ENCODE measurements at regions not wholly inside any gene's neighbourhood (a gene's known extent, or its start where the extent isn't known, plus 50 kb on each side); places are given as distances from the start of the nearest gene placed in this dataset.
"Not testable (repeated sequence)": the region's sequence is repeated elsewhere in the genome, so short reads cannot be mapped to it uniquely, and the experiment has no call there.

DNA sequence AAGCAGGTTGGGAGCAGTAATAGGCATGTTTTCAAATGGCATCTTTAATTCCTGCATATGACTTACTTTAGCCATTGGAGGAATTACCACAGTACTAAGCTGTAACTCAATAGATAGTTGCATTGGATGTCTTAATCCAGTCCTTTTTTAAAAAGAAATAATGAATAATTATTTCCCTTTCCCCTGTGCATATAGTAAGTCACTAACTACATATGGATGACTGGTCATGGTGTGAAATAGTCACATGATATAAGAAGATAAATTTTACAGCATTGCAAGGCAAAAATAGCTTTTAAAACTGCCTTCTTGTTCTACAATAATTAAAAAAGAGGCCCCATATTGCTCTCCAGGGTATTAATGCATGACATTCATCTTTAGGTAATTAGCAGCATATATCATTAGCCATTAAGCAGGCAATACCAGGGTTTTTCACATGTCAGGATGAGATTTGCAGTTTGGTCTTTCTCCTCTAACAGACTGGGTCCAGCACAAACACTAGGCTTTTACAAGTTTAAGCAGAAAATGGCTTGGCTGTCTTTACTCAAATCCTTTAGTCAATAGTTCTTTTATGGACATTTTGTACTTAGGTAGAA, 606.4 kb upstream of the RORB start:
- DNase-seq = no peak

DNA sequence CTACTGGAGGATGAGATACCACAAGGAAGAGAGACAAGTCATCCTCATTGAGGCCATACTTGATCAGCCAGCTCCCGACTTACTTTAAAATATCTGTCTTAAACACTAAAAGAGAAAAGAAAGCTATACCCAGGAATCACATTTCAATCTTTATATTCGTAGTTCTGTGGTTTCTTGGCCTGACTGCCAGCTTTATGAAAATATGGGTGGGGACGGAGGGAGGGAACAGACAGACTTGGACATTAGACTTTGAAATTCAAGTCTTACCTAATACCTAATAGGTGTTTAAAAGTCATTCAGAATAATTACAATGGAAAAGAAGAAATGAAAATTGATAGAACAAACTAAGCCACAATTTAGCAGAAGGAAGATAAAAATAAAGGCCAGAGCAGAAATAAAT, 604.8 kb upstream of the RORB start:
- no peak for DNase-seq

DNA sequence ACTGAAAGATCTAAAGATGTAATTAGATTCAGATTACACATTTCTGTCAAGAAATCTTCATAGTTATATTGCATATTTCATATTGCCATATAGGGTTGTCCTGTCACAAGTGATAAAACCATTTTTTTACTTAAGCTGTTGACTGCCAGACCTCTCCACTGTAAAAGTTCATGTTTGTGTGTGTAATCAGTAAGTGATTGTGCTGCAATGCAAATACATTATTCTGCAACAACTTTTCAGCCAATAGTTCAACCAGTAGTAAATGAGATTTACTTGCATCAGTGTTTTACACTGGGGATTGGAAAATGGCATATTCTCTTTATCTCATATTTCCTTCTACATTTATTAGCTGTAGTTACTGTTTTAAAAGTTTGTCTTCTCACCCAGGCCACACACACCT, 603.9 kb upstream of the RORB start:
- no peak for DNase-seq

DNA sequence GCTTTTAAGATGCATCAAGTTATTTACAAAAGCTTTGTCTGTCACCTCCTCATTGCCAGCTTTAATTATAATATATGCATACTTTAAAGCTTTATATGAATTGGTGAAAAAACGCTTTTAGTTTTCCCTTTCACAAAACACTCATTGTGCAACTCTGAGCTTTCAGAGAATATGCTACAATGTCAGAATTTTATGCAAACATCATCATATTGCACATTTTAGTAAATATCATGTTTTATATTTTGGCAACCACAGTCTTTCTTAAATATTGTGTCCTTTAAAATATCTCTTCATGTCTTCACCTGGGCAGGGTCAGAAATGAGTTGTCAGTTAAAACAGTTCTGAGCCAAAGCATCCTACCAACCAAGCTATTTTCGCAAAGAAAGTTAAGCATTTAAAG, 601.1 kb upstream of the RORB start:
- no peak for DNase-seq

DNA sequence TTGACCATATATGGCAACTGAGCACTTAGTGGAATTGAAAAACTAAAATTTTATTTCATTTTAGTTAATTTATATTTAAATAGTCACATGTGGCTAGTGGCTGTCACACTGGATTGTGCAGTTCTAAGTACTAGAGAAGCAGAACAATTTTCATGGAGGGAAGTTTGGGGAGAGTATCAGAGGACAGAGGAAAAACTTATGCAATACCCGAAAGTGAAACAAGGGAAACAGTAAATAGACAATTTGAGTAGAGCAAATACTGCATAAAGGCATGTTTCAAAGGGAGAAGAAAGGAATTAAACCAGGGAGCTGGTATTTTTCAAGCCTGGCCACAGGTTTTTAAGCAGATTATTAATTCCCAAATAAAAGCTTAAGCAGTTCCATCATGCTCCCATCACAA, 590.5 kb upstream of the RORB start:
- DNase-seq = no peak

DNA sequence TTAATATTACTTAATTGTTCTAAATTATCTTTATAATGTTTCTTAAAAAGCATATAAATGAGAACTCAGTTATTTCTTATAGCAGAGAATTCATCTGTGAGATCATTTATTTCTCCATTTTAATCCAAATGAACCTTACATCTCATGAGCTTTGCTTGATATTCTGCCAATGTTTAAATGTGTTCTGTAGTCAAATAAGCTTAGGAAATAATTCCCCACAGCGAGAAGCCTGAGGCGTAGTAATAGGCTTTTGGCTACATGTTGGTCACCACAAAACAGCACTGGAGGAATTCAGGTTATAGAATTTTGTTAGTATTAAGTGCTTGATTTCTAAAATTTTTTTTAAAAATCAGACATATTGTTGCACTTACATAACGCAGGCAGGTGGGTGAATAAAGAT, 585.3 kb upstream of the RORB start:
- no peak for DNase-seq

DNA sequence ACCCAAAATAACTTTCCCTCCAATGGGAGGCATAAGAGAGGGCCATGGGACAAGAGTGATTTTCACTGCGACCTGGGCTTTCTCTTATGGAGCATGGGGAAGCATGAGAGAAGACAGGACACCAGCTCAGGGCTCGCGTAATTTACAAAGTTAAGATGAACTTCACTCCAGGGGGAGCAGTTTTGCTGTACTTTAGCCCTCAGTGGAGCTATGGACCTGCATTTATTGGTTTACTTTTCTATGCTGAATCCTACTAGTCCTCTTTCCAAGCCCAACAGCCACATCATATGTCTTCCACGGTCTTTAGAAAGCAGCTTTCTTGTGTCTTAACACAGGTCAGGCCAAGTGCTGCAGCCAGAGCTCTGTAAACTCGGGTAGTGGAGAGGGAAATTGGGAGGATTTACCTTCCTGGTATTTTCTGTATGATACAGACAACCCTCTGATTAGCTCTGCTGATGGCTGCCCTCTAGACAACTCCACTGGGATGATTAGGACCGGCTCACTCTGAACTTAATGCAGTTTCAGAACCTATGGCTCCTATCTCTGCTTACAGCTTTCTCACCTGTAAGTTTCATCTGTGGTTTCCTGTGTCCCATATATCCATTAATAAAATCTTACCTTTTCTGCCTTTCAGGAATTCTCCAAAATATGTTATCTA, 581.0 kb upstream of the RORB start:
- no peak for DNase-seq

DNA sequence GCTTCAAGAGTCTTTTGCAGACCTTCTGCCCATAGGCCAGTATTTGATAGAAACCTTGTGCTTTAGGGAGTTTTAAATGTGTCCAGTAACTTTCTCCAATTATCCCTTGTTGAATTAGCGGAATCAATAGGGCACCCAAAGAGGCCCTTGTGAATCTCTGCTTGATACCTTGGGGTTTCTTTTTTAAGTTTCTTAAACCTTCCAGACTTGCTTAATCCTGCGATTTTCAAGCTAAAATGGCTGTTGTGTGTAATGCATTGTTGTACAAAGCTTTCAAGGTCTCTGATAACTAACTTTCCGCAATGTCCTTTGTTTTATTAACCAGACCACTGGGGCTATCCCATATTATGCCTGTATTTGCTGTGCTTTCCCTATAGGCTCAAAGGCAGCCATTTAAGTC, 577.4 kb upstream of the RORB start:
- no peak for DNase-seq

DNA sequence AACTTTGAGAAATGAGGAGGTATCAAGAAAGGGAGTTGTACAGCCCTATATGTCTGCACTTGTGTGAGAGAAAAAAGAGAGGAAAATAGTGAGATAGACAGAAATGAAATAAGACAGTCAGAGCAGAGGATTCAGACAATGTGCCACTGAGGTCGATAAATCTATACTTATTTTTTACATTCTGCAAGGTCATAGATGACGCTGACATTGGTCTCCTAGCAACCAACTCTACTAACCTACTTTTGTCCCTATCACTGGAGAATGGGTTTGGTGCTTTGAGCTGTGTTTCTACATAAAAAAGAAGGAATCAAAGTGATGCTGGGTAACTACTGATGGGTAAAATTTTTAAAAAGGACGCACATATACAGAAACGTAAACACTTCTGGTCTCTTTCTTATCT, 573.3 kb upstream of the RORB start:
- DNase-seq = no peak

DNA sequence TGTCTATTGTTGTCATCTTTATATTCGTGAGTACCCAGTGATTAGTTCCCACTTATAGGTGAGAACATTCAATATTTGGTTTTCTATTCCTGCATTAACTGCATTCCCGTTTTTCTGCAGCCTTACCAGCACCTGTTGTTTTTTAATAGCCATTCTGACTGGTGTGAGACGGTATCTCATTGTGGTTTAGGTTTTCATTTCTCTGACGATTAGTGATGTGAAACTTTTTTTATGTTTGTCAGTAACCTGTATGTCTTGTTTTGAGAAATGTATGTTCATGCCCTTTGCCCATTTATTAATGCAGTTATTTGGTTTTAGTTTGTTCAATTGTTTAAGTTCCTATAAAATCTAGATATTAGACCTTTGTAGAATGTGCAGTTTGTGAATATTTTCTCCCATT, 546.0 kb upstream of the RORB start:
- DNase-seq = no peak

DNA sequence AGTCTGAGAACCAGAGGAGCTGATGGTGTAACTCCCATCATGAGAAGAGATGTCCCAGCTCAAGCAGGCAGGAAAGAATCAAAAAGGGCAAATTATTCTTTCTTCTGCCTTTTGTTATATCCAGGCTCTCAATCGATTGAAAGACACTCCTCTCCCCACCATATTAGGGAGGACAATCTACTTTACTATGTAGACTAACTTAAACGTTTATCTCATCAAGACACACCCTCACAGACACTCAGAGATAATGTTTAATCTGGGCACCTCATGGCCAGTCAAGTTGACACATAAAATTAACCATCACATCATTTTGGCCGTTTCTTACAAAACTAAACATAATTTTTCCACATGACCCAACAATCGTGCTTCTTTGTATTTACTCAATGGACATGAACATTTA, 534.3 kb upstream of the RORB start:
- DNase-seq = no peak

DNA sequence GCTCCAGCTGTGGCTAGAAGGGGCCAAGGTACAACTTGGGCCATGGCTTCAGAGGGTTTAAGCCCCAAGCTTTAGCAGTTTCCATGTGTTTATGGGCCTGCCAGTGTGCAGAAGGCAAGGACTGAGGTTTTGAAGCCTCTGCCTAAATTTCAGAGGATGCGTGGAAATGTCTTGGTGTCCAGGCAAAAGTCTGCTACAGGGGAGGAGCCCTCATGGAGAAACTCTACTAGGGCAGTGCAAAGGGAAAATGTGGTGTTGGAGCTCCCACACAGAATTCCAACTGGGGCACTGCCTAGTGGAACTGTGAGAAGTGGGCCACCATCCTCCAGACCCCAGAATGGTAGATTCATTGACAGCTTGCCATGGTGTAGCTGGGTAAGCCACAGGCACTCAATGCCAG, 527.2 kb upstream of the RORB start:
- DNase-seq = no peak

DNA sequence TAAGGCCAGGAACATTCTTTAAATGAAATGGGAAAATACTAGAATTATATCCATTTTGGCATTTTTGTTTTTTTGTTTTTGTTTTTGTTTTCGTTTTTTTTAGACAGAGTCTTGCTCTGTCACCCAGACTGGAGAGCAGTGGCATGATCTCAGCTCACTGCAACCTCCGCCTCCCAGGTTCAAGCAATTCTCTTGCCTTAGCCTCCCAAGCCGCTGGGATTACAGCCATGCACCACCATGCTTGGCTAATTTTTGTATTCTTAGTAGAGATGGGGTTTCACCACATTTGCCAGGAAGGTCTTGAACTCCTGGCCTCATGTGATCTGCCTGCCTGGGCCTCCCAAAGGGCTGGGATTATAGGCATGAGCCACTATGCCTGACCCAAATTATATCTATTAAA, 520.7 kb upstream of the RORB start:
- not testable (repeated sequence) for DNase-seq

DNA sequence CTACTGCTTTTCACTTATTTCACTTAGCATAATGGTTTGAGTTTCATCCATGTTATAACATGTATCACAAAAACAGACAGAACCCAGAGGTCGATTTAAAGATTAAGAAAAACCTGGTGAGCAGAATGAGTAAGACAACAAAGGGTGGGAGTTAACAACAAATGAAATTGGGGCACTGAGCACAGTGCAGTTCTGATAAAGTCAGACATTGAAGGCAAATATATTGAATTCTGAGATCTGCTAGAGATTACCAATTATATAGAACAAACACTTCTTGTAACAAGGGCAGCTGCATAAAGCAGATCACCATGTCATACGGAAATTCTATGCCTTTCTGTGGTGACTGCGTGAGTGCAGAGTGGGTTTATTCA, 517.3 kb upstream of the RORB start:
- no peak for DNase-seq

DNA sequence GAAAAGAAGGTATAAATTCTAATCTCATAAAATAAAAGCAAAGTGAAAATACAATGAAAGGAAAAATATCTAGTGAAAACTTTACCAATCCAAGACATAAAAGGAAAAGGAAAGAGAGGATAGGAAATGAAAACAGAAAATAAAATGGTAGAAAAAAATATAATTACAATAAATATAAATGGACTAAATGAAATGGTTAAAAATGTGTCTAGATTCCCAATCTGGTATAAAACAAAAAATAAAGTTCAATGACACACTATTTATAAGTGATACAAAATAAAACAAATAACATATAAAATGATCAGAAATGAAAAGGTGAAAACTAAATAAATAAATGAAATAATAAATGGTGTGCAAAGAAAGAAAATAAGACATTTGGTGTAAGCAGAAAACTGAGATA, 516.4 kb upstream of the RORB start:
- no peak for DNase-seq

DNA sequence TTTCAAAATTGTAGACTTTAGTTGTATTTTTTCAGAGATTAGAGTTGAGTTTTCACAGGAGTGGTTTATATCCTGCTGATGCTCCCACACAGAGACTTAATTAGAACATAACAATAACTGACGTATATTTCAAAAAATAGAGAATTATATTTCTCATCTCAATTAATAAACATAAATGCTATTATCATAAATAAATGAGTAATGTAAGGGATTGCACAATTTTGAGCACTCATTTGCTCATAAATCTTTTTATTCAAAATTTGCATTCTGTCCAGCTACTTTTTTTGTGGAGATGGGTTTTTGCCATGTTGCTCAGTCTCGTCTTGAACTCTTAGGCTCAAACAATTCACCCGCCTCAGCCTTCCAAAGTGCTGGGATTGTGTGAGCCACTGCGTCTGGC, 515.7 kb upstream of the RORB start:
- DNase-seq = no peak

DNA sequence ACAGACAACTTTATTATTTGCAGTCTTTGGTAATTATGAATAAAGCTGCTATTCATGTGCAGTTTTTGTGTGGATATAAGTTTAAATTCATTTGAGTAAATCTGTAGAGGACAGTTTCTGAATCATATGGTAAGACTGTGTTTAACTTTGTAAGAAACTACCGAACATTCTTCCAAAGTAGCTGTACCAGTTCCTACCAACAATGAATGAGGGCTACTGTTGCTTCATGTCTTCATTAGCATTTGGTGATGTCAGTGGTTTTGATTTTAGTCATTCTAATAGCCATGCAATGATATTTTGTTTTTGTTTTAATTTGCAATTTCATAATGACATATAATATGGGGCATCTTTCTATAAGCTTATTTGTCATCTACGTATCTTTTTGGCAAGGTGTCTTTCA, 501.3 kb upstream of the RORB start:
- DNase-seq = no peak

DNA sequence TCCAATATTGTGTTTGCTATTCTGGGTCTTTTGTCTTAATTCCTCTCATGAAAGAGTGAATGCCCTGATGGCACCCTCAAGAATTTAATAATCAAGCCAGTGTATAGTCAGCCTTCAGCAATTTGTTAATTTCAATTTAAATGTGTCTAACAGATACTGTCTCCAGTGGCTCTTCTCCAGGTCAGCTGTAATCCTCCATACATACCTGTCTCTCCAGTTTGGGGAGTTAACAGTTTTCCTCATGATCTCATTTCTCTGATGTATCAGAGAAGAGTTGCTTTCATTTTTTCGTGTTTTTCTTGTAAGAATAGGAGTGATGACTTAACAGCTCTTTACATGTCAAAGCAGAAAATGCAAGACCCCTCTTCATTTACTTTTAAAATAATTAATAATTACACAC, 500.3 kb upstream of the RORB start:
- no peak for DNase-seq

DNA sequence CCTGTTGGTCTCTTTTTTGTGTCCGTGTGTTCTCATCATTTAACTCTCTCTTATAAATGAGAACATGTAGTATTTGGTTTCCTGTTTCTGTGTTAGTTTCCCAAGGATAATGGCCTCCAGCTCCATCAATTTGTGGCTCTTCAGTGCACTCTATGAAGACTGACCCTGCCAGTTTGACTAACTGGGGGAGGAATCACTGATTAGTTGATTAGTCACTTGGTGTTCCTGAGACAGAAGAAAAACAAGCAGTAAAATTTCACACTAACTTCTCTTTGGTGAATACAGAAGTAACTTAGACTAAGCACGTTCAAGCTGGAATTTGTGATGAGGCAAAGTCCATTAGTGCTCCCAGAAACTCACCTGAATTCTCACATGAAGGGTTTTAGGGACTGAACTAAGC, 495.8 kb upstream of the RORB start:
- DNase-seq = no peak

DNA sequence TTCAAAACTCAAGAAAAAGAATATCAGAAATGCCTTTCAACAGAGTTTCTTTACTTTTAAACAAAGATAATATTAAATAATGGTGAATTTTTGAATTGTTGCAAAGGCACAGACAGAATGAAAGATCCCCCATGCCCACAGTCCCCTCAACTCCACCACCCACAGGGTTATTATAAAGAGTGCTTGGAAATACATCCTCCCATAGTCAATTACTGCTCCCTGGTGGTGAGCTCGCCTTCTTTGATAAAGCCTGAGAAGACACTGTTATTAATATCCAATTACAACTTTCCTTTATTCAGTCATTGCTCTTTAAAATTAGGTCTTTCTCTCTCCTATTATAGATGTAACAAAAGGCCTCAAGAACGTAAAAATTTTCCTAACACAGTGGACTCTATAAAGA, 490.2 kb upstream of the RORB start:
- DNase-seq = no peak

DNA sequence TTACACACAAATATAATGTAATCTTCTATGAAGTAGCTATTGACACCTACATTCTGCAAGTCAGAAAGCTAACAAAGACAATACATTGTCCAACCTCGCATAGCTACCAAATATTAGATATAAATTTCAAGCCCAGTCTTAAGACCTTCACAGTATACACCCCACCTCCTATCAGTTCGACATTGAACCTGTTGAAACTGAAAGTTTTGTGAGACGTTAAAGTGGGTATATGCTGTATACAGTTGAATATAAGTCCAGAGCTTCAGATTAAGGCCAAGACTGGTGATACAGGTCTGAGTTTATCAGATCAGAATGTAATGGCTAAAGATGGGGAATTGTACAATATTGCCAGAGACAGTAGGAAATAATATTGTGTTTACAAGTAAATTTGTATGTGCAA, 489.3 kb upstream of the RORB start:
- no peak for DNase-seq

DNA sequence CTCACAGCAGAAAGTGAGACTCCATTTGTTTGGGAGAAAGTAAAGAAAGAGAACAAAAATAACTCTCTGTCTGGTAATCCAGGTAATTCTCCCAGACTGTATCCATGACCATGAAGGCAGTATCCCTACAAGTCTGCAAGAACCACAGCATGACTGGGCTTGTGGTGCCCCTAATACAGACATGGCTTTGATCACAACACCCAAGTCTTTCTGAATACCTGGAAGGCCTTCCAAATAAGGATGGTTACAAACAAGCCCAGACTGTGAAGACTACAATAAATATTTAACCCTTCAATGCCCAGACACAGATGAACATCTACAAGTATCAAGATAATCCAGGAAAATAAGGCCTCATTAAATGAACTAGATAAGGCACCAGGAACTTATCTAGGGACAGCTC, 481.1 kb upstream of the RORB start:
- DNase-seq = no peak

DNA sequence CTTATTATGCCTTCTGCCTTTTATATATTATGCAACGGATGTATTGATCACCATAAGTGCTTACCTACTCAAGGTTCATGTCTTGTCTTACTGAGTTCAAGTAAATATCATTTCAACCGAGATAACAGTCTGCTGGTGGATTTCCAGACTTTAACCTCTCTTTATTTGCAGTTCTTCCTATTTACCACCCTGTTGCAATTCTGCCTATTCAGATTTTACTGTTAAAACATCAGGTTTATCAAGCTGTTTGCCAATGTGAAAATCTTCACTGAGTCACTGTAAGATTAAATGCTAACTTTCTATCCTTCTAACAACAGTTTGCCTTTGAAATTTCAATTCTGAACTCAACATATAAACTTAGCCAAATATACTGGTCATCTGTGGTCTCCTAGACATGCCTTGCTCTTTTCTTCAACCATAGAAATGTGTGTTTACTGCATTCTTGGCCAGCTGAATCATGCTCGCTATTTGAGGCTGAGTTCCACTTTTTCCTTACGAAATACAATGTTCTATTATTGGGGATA, 471.7 kb upstream of the RORB start:
- no peak for DNase-seq

DNA sequence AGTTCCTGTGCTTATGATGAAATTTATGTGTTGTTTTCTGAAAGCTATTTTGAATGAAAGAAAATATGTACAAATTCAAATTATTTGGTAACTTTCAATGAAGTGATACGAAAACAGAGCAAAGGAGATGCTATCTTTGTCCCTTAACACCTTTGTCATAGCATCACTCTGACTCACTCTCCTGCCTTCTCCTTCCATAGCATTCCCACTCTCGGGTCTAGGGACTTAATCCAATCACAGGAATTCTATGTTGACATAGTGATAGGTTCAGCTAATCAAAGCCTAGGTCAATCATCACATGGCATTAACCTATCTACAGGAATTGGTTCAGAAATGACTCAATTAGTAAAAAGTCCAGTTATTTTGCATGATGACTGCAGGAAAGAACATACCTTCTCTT, 464.7 kb upstream of the RORB start:
- no peak for DNase-seq

DNA sequence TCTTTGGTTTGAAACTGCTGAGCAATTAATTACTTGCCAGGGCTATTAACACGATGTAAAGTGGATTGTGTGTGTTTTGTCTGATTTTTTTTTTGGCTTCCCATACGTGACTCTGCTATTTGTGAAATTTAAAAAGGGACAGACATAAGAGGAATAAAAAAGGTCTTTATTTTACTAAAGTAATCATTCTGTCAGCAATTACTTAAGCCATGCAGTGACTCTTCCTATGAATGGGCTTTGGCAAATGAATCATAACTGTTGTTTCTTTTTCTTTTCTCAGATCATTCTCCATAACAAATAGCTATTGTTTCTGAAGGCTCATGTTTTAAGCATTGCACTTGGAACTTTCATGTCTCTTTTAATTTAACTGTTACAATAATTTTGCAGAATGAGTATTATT, 461.3 kb upstream of the RORB start:
- DNase-seq = no peak

All from EL (cell line).